Lower leg skin (tissue), 4 donors: ENCODE measurements at regions not wholly inside any gene's neighbourhood (a gene's known extent, or its start where the extent isn't known, plus 50 kb on each side); places are given as distances from the start of the nearest gene placed in this dataset.

Experiments
- DNase-seq, 2 donors: peaks; one replicate each; pipeline ENCODE4 v3.0.0-alpha.2; 2019; ENCODE audit warnings: low spot score in 2 of 2
- H3K4me3 ChIP-seq: fragments of 200-600 bp; sonication (generic); 2 replicates; pipeline ENCODE4 v1.5.1; 2017; ENCODE audit warnings: mild to moderate bottlenecking, low read depth; ENCODE audit not compliant: poor library complexity, severe bottlenecking
- POLR2A ChIP-seq, 2 donors: fragments of 450-650 bp; IDR thresholded peaks; one replicate each; pipeline ENCODE4 v1.6.1; 2016 to 2017; ENCODE audit warnings: antibody characterized with exemption in 2 of 2, mild to moderate bottlenecking in 1 of 2, moderate library complexity in 1 of 2
- WGBS, 2 donors: methylation state at CpG; one replicate each; pipeline ENCODE4 v1.1.5; 2018; 5-methylcytosine and 5-hydroxymethylcytosine counted together
- intact Hi-C: fragments of 100-400 bp; cut with DNase I; formaldehyde crosslinking; loops from one replicate; pipeline ENCODE4 v1.15.0; 2023; ENCODE audit warnings: low total_unique reads
- TF ChIP-seq, protein P1 (sequence below), 3 donors: fragments of 450-650 bp; IDR thresholded peaks; one replicate each; pipeline ENCODE4 v1.5.1; 2016; ENCODE audit warnings: antibody characterized with exemption in 3 of 3, mild to moderate bottlenecking in 3 of 3, moderate library complexity in 2 of 3

DNA sequence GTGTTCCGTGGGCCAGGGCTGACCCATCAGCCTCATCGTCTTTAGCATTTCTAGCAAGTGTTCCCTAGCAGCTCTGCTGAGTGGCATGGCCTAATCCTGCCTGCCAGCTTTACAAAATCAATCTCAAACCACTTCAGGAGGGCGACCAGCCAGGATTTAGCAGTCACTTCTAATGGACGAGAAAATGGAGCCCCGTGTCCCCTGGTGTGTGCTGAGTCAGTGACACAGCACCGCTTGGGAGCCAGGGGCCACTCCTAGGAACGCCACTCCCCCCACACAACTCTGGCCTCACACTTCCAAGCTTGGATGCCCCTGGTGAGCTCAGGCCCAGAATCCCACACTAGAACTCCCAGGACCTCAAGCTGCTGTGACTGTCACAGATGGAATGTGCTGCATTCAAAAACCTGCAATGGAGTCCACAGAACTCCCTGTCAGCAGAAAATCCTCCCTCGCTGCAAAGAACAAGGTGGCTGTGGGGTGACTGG, 311.2 kb upstream of the GATB start:
- TF ChIP-seq, protein P1, sequence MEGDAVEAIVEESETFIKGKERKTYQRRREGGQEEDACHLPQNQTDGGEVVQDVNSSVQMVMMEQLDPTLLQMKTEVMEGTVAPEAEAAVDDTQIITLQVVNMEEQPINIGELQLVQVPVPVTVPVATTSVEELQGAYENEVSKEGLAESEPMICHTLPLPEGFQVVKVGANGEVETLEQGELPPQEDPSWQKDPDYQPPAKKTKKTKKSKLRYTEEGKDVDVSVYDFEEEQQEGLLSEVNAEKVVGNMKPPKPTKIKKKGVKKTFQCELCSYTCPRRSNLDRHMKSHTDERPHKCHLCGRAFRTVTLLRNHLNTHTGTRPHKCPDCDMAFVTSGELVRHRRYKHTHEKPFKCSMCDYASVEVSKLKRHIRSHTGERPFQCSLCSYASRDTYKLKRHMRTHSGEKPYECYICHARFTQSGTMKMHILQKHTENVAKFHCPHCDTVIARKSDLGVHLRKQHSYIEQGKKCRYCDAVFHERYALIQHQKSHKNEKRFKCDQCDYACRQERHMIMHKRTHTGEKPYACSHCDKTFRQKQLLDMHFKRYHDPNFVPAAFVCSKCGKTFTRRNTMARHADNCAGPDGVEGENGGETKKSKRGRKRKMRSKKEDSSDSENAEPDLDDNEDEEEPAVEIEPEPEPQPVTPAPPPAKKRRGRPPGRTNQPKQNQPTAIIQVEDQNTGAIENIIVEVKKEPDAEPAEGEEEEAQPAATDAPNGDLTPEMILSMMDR (IDR thresholded peaks at IDR 0.05): no peak
- intact Hi-C loops: no loop called here
- no peak overlapping the region for H3K4me3 ChIP-seq
- DNase-seq: no peak
- 82 to 87% methylated on average over 8 of the region's 8 CpGs for WGBS, 2 donors

- WGBS, 2 donors: 93% methylated on average over 6 of the region's 6 CpGs
- intact Hi-C loops: no loop called here
Observed at GRCh38 chr4:152070854-152071253, 310.0 kb upstream of the GATB start.

GRCh38 chr4:152068866-152069265, 308.1 kb upstream of the GATB start:
- DNase-seq: no peak
- WGBS, 2 donors: 68 to 75% methylated on average over 3 of the region's 3 CpGs
- H3K4me3 ChIP-seq: no peak overlapping the region
- no peak for TF ChIP-seq POLR2A (IDR thresholded peaks at IDR 0.05)
- TF ChIP-seq, protein P1 (IDR thresholded peaks at IDR 0.05): no peak
- intact Hi-C loops: no loop called here

More at GRCh38 chr4:152070854-152071253, 310.0 kb upstream of the GATB start:
- no peak for DNase-seq
- H3K4me3 ChIP-seq: no peak overlapping the region
- no peak for TF ChIP-seq POLR2A (IDR thresholded peaks at IDR 0.05)
- TF ChIP-seq, protein P1 (IDR thresholded peaks at IDR 0.05): no peak

DNA sequence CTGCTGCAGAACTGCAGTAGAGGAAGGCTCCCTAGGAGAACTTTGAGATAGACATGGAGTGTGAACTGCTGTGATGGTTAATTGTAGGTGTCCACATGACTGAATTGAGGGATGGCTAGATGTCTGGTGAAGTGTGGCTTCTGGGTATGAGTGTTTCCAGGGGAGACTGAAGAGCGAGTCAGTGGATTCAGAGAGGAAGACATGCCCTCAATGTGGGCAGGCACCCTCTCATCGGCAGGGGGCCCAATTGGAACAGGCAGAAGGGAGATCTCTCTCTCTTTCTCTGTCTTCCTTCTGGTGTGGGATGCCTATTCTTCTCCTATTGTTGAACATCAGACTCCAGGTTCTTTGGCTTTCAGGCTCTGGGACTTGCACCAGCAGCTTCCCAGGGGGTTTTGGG, 304.7 kb upstream of the GATB start:
- DNase-seq: no peak
- WGBS, 2 donors: 83% methylated on average over 2 of the region's 2 CpGs
- H3K4me3 ChIP-seq: no peak overlapping the region
- no peak for TF ChIP-seq POLR2A (IDR thresholded peaks at IDR 0.05)
- TF ChIP-seq, protein P1 (IDR thresholded peaks at IDR 0.05): no peak
- intact Hi-C loops: no loop called here

DNA sequence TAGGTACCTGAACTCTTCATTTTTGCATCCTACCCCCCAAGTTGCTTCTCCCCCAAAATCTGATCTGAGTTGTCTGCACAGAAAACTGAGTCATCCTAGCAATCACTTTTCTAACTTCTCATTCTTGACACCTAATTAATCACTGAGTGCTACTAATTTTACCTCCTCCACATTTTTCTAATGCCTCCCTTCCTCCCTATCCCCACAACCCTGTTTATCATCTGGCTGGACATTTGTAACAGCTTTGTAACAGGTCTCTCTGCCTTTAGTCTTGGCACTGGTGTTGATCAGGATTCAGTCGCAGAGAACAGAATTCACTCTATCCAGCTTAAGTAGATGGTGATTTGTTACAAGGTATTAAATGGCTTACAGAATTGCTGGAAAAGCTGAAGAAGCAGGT, 303.9 kb upstream of the GATB start:
- no peak for DNase-seq
- H3K4me3 ChIP-seq: no peak overlapping the region
- intact Hi-C loops: no loop called here
- TF ChIP-seq, protein P1 (IDR thresholded peaks at IDR 0.05): no peak
- TF ChIP-seq POLR2A (IDR thresholded peaks at IDR 0.05): no peak
- 61 to 85% methylated on average over 1 of the region's 1 CpG for WGBS, 2 donors

GRCh38 chr4:152064282-152064681, 303.5 kb upstream of the GATB start:
- TF ChIP-seq POLR2A (IDR thresholded peaks at IDR 0.05): no peak
- TF ChIP-seq, protein P1 (IDR thresholded peaks at IDR 0.05): no peak
- intact Hi-C loops: no loop called here
- WGBS, 2 donors: 44 to 45% methylated on average over 2 of the region's 2 CpGs
- DNase-seq: no peak
- no peak overlapping the region for H3K4me3 ChIP-seq
